Trophoblast cell (in vitro differentiated cells and primary cell): ENCODE measurements at regions not wholly inside any gene's neighbourhood (a gene's known extent, or its start where the extent isn't known, plus 50 kb on each side); places are given as distances from the start of the nearest gene placed in this dataset.

Experiments
- DNase-seq, 2 donors: peaks; one replicate each; pipeline ENCODE4 v3.0.0-alpha.2; 2016
- H2AFZ ChIP-seq: 2 replicates; pipeline ENCODE4 v1.6.1; 2013; ENCODE audit warnings: low read length, moderate library complexity, mild to moderate bottlenecking; ENCODE audit not compliant: insufficient read depth, poor library complexity
- H2AK5ac ChIP-seq: 2 replicates; pipeline ENCODE4 v1.6.1; 2013; ENCODE audit warnings: mild to moderate bottlenecking, low read length
- H2BK120ac ChIP-seq: 2 replicates; pipeline ENCODE4 v1.6.1; 2013; ENCODE audit warnings: low read length, mild to moderate bottlenecking, moderate library complexity; ENCODE audit not compliant: insufficient read depth, poor library complexity
- H2BK12ac ChIP-seq: 2 replicates; pipeline ENCODE4 v1.6.1; 2013; ENCODE audit warnings: mild to moderate bottlenecking, low read length, moderate library complexity
- H2BK5ac ChIP-seq: 2 replicates; pipeline ENCODE4 v1.6.1; 2013; ENCODE audit warnings: low read length, low read depth, moderate library complexity, mild to moderate bottlenecking; ENCODE audit not compliant: poor library complexity
- H3K14ac ChIP-seq: 2 replicates; pipeline ENCODE4 v1.6.1; 2013; ENCODE audit warnings: mild to moderate bottlenecking, low read length
- H3K18ac ChIP-seq: 2 replicates; pipeline ENCODE4 v1.6.1; 2013; ENCODE audit warnings: mild to moderate bottlenecking, low read length
- H3K23ac ChIP-seq: 2 replicates; pipeline ENCODE4 v1.6.1; 2013; ENCODE audit warnings: low read length
- H3K27ac ChIP-seq: 2 replicates; pipeline ENCODE4 v1.5.1; 2013; ENCODE audit warnings: low read depth, mild to moderate bottlenecking, inconsistent platforms, low read length, moderate library complexity
- H3K27me3 ChIP-seq: 2 replicates; pipeline ENCODE4 v1.6.1; 2013; ENCODE audit warnings: inconsistent platforms, mild to moderate bottlenecking, low read length, moderate library complexity; ENCODE audit not compliant: insufficient read depth
- H3K36me3 ChIP-seq, 2 experiments: 1 replicate in 1 of 2; 2 replicates in 1 of 2; pipeline ENCODE4 v1.6.1; 2013; ENCODE audit warnings: low read length in 2 of 2, mild to moderate bottlenecking in 2 of 2, moderate library complexity in 1 of 2; ENCODE audit not compliant: insufficient read depth in 2 of 2, control insufficient read depth in 1 of 2
- H3K4ac ChIP-seq: 2 replicates; pipeline ENCODE4 v1.6.1; 2013; ENCODE audit warnings: low read depth, mild to moderate bottlenecking, low read length, moderate library complexity
- H3K4me1 ChIP-seq, 2 experiments: 1 replicate in 1 of 2; 2 replicates in 1 of 2; pipeline ENCODE4 v1.6.1; 2013; ENCODE audit warnings: low read length in 2 of 2, mild to moderate bottlenecking in 2 of 2, moderate library complexity in 1 of 2; ENCODE audit not compliant: insufficient read depth in 2 of 2, control insufficient read depth in 1 of 2
- H3K4me2 ChIP-seq: 2 replicates; pipeline ENCODE4 v1.6.1; 2013; ENCODE audit warnings: inconsistent platforms, mild to moderate bottlenecking, low read length, moderate library complexity
- H3K4me3 ChIP-seq: 2 replicates; pipeline ENCODE4 v1.5.1; 2013; ENCODE audit warnings: mild to moderate bottlenecking, low read depth, low read length, inconsistent platforms
- H3K79me1 ChIP-seq: one replicate; pipeline ENCODE4 v1.6.1; 2013; ENCODE audit warnings: low read length
- H3K79me2 ChIP-seq: 2 replicates; pipeline ENCODE4 v1.6.1; 2013; ENCODE audit warnings: low read length, mild to moderate bottlenecking; ENCODE audit not compliant: control insufficient read depth, insufficient read depth, poor library complexity
- H3K9ac ChIP-seq: 2 replicates; pipeline ENCODE4 v1.6.1; 2013; ENCODE audit warnings: mild to moderate bottlenecking, low read length
- H3K9me3 ChIP-seq: 2 replicates; pipeline ENCODE4 v1.6.1; 2013; ENCODE audit warnings: low read depth, mild to moderate bottlenecking, control low read depth, inconsistent platforms, low read length; ENCODE audit not compliant: insufficient read depth
- H4K12ac ChIP-seq: 2 replicates; pipeline ENCODE4 v1.6.1; 2013; ENCODE audit warnings: low read depth, mild to moderate bottlenecking, low read length, moderate library complexity
- H4K8ac ChIP-seq: 2 replicates; pipeline ENCODE4 v1.6.1; 2013; ENCODE audit warnings: low read depth, mild to moderate bottlenecking, low read length, moderate library complexity
- H4K91ac ChIP-seq: one replicate; pipeline ENCODE4 v1.6.1; 2013; ENCODE audit warnings: low read depth, mild to moderate bottlenecking, low read length, moderate library complexity
- WGBS: extraction: QIAGEN DNeasy Blood & Tissue Kit; methylation state at CpG from one replicate; pipeline ENCODE4 v1.1.7; 2013; ENCODE audit warnings: missing lambda C conversion rate; ENCODE audit not compliant: insufficient read length, insufficient coverage; ENCODE audit errors: extremely low coverage; 5-methylcytosine and 5-hydroxymethylcytosine counted together

DNA sequence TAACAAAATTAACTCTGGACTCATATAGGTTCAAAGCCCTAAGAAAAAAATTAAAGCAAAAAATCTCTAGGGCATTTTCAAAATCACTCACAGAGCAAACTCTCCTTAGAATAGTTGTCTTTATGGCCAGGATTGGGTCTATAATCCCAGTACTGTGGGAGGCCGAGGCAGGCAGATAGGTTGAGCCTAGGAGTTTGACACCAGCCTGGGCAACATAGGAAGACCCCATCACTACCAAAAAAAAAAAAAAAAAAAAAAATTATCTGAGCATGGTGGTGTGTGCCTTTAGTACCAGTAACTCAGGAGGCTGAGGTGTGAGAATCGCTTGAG lies 378.1 kb upstream of the TGFBR2 start:
- Histone ChIP-seq H3K4me3 (no peak overlapping the region), H3K79me2 (no peaks in the 10 kb centered on the region), H3K4me1 (peaks cover 0 to 3% of the 10 kb centered on the region in 2 experiments), H3K4me2 (no peak overlapping the region), H2BK12ac (no peak overlapping the region), H2AFZ (no peak overlapping the region), H2AK5ac (no peak overlapping the region), H2BK120ac (no peak overlapping the region), H4K91ac (no peak overlapping the region), H2BK5ac (no peak overlapping the region), H3K4ac (no peak overlapping the region), H3K36me3 (no peaks in the 10 kb centered on the region), H3K14ac (no peak overlapping the region), H3K9me3 (no peaks in the 10 kb centered on the region), H4K8ac (no peak overlapping the region), H3K79me1 (no peaks in the 10 kb centered on the region), H4K12ac (no peak overlapping the region), H3K27me3 (no peaks in the 10 kb centered on the region), H3K27ac (no peak overlapping the region), H3K18ac (no peak overlapping the region), H3K23ac (no peak overlapping the region), H3K9ac (no peak overlapping the region)
- no CpG with 5 or more reads among the region's 2 CpGs for WGBS
- no peak for DNase-seq

DNA sequence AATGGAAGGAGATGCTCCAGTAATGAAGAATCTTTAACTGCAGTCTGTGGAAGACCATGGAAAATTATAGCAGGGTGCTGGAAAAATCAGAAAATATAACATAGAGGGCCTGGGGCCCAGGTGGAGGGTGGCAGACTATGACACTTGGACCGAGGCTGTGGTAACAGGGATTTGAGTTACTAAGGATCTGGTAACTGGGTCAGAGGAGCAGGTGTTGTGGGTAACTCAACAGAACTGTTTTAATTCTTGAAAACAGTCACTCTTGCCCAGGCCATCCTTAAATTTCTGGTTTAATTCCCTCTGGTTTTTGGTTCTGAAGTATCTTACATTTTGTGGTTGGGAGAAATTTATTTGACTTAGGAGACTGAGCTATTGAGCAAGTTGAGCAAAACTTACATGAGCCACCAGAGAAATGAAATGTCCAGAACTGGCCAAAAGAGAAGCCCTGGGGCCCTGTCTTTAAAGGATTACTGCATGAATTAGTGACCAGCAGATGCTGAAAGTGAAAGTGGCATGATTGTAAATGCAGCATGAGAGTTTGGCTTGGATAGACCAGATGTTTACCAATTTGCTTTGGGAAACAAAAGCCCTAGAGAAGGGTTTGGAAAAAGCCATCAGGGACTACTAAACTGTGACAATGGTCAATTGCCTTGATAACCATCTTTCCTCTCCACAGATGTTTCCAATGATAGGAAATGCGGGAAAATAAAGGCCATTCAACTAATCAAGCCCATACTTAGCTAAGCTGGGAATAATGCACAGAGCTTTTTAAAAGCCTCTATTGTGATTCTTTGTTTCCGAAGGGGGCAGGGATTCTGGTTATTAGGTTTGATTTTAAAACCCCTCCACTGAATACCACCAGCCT lies 374.9 kb upstream of the TGFBR2 start:
- Histone ChIP-seq H3K27ac (no peak overlapping the region), H3K18ac (no peak overlapping the region), H4K8ac (no peak overlapping the region), H2BK12ac (no peak overlapping the region), H4K12ac (no peak overlapping the region), H4K91ac (no peak overlapping the region), H3K14ac (no peak overlapping the region), H3K36me3 (no peaks in the 10 kb centered on the region), H3K23ac (no peak overlapping the region), H3K27me3 (no peaks in the 10 kb centered on the region), H3K79me1 (no peaks in the 10 kb centered on the region), H2BK5ac (no peak overlapping the region), H3K4me2 (no peak overlapping the region), H2AFZ (no peak overlapping the region), H3K79me2 (no peaks in the 10 kb centered on the region), H3K4me3 (no peak overlapping the region), H2AK5ac (no peak overlapping the region), H3K9me3 (no peaks in the 10 kb centered on the region), H3K4ac (no peak overlapping the region), H3K9ac (no peak overlapping the region), H2BK120ac (no peak overlapping the region), H3K4me1 (peaks cover 0 to 3% of the 10 kb centered on the region in 2 experiments)
- WGBS, result no CpG with 5 or more reads among the region's 3 CpGs
- DNase-seq, result no peak

DNA sequence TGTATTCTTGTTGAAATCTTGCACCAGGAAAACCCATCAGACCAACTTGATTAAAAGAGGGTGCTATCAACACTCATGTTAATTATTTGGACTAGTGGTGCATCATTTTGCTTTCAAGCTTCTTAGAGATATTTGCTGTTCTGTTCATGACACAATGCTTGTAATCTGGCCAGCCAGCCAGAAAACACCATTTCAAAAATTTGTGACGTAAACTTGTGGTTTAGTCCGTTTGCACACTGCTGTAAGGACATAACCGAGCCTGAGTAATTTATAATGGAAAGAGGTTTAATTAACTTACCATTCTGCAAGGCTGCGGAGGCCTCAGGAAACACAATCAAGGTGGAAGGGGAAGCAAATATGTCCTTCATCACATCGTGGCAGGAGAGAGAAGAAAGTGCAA lies 374.3 kb upstream of the TGFBR2 start:
- no peak overlapping the region for H3K23ac ChIP-seq
- no CpG with 5 or more reads among the region's 5 CpGs for WGBS

GRCh38 chr3:30233913-30234646 lies 372.3 kb upstream of the TGFBR2 start:
- no peak overlapping the region for H3K4me3 ChIP-seq
- no peak overlapping the region for H3K14ac ChIP-seq
- H2BK12ac ChIP-seq, result no peak overlapping the region
- no peak for DNase-seq
- H3K4ac ChIP-seq, result no peak overlapping the region
- no peak overlapping the region for H3K9ac ChIP-seq
- H3K79me2 ChIP-seq, result no peaks in the 10 kb centered on the region
- no peaks in the 10 kb centered on the region for H3K9me3 ChIP-seq
- H3K18ac ChIP-seq, result no peak overlapping the region
- no peak overlapping the region for H4K12ac ChIP-seq
- no peaks in the 10 kb centered on the region for H3K36me3 ChIP-seq
- no peak overlapping the region for H2BK5ac ChIP-seq
- no peak overlapping the region for H3K27ac ChIP-seq
- H3K27me3 ChIP-seq, result no peaks in the 10 kb centered on the region
- peaks cover 0 to 3% of the 10 kb centered on the region in 2 experiments for H3K4me1 ChIP-seq
- WGBS, result no CpG with 5 or more reads among the region's 2 CpGs
- no peak overlapping the region for H2BK120ac ChIP-seq
- no peak overlapping the region for H4K91ac ChIP-seq
- H3K4me2 ChIP-seq, result no peak overlapping the region
- no peak overlapping the region for H4K8ac ChIP-seq
- no peak overlapping the region for H2AK5ac ChIP-seq
- no peaks in the 10 kb centered on the region for H3K79me1 ChIP-seq
- no peak overlapping the region for H2AFZ ChIP-seq
- H3K23ac ChIP-seq, result no peak overlapping the region

More for the DNA sequence above, 374.3 kb upstream of the TGFBR2 start:
- no peak overlapping the region for H3K4me2 ChIP-seq
- H3K14ac ChIP-seq, result no peak overlapping the region
- no peaks in the 10 kb centered on the region for H3K27me3 ChIP-seq
- H3K79me2 ChIP-seq, result no peaks in the 10 kb centered on the region
- no peak overlapping the region for H3K9ac ChIP-seq
- H2AFZ ChIP-seq, result no peak overlapping the region
- H4K12ac ChIP-seq, result no peak overlapping the region
- H3K18ac ChIP-seq, result no peak overlapping the region
- no peak overlapping the region for H3K4ac ChIP-seq
- H3K79me1 ChIP-seq, result no peaks in the 10 kb centered on the region
- no peak for DNase-seq
- H3K4me3 ChIP-seq, result no peak overlapping the region
- no peaks in the 10 kb centered on the region for H3K36me3 ChIP-seq
- H4K91ac ChIP-seq, result no peak overlapping the region
- H3K27ac ChIP-seq, result no peak overlapping the region
- H2BK5ac ChIP-seq, result no peak overlapping the region
- H2BK12ac ChIP-seq, result no peak overlapping the region
- no peak overlapping the region for H2AK5ac ChIP-seq
- H3K4me1 ChIP-seq, result peaks cover 0 to 3% of the 10 kb centered on the region in 2 experiments
- H2BK120ac ChIP-seq, result no peak overlapping the region
- H3K9me3 ChIP-seq, result no peaks in the 10 kb centered on the region
- H4K8ac ChIP-seq, result no peak overlapping the region
